ENCODE measurements at regions not wholly inside any gene's neighbourhood (a gene's known extent, or its start where the extent isn't known, plus 50 kb on each side); places are given as distances from the start of the nearest gene placed in this dataset.

DNA sequence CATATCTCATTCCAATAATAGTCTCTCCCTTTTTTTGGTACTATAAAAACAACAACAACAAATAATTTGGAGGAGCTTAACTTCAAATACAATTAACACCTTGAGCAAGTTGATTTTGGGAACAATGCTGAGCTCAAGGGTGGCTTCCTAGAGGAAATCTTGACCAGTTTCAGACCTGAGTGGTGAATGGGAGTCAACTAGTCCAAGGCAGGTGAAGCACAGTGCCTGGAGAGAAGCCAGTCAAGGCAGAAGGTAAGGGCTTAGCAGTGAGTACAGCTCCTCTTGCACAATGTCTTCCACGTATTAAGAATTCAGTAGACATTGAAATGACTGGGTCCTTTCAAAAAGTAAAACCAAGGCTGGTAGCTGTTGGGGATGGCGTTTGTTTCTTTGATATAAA, 444.8 kb downstream of the ATP23 start:
- no peak for DNase-seq (ENCODE audit: extremely low spot score, unreplicated experiment)
- Mint-ChIP-seq H3K27ac (ENCODE audit: unreplicated experiment) (no peak overlapping the region), H3K27me3 (ENCODE audit: unreplicated experiment) (no peaks in the 10 kb centered on the region), H3K4me3 (ENCODE audit: unreplicated experiment) (no peak overlapping the region), H3K4me1 (ENCODE audit: unreplicated experiment) (peaks cover 13% of the 10 kb centered on the region), H3K9me3 (ENCODE audit: unreplicated experiment) (no peaks in the 10 kb centered on the region), H3K36me3 (ENCODE audit: unreplicated experiment) (no peaks in the 10 kb centered on the region)
- TF ChIP-seq, protein P1, sequence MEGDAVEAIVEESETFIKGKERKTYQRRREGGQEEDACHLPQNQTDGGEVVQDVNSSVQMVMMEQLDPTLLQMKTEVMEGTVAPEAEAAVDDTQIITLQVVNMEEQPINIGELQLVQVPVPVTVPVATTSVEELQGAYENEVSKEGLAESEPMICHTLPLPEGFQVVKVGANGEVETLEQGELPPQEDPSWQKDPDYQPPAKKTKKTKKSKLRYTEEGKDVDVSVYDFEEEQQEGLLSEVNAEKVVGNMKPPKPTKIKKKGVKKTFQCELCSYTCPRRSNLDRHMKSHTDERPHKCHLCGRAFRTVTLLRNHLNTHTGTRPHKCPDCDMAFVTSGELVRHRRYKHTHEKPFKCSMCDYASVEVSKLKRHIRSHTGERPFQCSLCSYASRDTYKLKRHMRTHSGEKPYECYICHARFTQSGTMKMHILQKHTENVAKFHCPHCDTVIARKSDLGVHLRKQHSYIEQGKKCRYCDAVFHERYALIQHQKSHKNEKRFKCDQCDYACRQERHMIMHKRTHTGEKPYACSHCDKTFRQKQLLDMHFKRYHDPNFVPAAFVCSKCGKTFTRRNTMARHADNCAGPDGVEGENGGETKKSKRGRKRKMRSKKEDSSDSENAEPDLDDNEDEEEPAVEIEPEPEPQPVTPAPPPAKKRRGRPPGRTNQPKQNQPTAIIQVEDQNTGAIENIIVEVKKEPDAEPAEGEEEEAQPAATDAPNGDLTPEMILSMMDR (IDR thresholded peaks at IDR 0.05), result no peak

DNA sequence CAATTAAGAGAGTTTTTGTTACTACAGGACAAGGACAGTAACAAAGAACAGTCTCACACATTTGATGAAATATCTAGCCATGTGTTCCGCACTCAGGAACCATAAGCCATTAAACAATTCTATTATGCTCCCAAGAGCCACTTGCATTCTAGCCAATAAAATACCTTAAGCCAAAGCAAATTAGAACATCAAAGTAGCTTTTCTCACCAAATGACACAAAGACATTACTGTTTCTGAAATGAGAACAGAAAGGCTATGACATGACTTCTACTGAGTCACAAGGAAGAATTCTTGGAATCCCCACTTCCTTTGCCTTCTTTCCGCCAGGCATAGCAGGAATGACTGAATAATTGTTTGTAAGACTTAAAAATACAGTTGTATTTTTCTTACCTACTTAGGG, 445.8 kb downstream of the ATP23 start:
- no peaks in the 10 kb centered on the region for H3K9me3 Mint-ChIP-seq (ENCODE audit: unreplicated experiment)
- no peak overlapping the region for H3K4me3 Mint-ChIP-seq (ENCODE audit: unreplicated experiment)
- no peaks in the 10 kb centered on the region for H3K27me3 Mint-ChIP-seq (ENCODE audit: unreplicated experiment)
- H3K4me1 Mint-ChIP-seq (ENCODE audit: unreplicated experiment), result peaks cover 13% of the 10 kb centered on the region
- H3K27ac Mint-ChIP-seq (ENCODE audit: unreplicated experiment), result no peak overlapping the region
- H3K36me3 Mint-ChIP-seq (ENCODE audit: unreplicated experiment), result no peaks in the 10 kb centered on the region
- DNase-seq (ENCODE audit: extremely low spot score, unreplicated experiment), result no peak
- TF ChIP-seq, protein P1 (IDR thresholded peaks at IDR 0.05), result no peak

DNA sequence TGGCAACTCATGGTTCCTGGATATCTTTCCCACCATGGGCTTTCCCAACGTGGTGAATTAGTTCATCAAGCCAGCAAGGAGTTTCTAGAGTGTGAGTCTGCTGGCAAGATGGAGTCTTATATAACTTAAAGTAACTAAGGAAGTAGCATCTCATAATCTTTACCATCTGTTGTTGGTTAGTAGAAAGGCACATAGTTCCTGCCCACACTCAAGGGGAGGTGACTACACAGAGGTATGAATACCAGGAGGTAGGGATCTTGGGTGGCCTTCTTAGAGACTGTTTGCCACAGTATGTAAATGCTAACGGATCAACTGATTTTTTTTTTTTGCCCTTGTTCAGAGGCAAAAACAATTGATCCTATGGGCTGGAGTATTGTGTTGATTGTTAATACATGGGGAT, 446.9 kb downstream of the ATP23 start:
- H3K36me3 Mint-ChIP-seq (ENCODE audit: unreplicated experiment), result no peaks in the 10 kb centered on the region
- no peaks in the 10 kb centered on the region for H3K27me3 Mint-ChIP-seq (ENCODE audit: unreplicated experiment)
- H3K27ac Mint-ChIP-seq (ENCODE audit: unreplicated experiment), result peak overlapping the region; percentile 20
- no peak overlapping the region for H3K4me3 Mint-ChIP-seq (ENCODE audit: unreplicated experiment)
- DNase-seq (ENCODE audit: extremely low spot score, unreplicated experiment), result no peak
- peaks cover 16% of the 10 kb centered on the region for H3K4me1 Mint-ChIP-seq (ENCODE audit: unreplicated experiment)
- TF ChIP-seq, protein P1 (IDR thresholded peaks at IDR 0.05), result no peak
- no peaks in the 10 kb centered on the region for H3K9me3 Mint-ChIP-seq (ENCODE audit: unreplicated experiment)

DNA sequence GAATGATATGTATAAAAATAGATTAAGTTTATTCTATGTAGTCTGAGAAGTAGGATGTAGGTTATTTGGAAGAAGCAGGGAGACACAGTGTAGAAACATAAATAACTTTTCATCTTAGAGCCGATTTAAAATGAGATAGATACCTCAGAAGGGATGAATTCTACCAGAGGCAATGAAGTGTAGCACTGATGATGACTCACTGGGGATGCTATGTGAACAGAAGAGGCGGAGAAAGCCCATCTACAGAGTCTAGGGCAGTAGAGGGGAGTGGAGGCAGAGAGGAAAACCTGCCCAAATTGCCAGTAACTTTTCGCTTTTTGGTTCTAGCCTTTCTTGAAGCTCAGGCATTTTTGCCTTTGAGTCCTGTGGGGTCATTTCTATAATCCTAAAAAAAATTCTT, 451.8 kb downstream of the ATP23 start:
- H3K4me3 Mint-ChIP-seq (ENCODE audit: unreplicated experiment), result no peak overlapping the region
- H3K9me3 Mint-ChIP-seq (ENCODE audit: unreplicated experiment), result peaks cover 8% of the 10 kb centered on the region
- no peaks in the 10 kb centered on the region for H3K27me3 Mint-ChIP-seq (ENCODE audit: unreplicated experiment)
- TF ChIP-seq, protein P1 (IDR thresholded peaks at IDR 0.05), result no peak
- no peaks in the 10 kb centered on the region for H3K36me3 Mint-ChIP-seq (ENCODE audit: unreplicated experiment)
- no peak overlapping the region for H3K27ac Mint-ChIP-seq (ENCODE audit: unreplicated experiment)
- no peak for DNase-seq (ENCODE audit: extremely low spot score, unreplicated experiment)
- peaks cover 16% of the 10 kb centered on the region for H3K4me1 Mint-ChIP-seq (ENCODE audit: unreplicated experiment)

DNA sequence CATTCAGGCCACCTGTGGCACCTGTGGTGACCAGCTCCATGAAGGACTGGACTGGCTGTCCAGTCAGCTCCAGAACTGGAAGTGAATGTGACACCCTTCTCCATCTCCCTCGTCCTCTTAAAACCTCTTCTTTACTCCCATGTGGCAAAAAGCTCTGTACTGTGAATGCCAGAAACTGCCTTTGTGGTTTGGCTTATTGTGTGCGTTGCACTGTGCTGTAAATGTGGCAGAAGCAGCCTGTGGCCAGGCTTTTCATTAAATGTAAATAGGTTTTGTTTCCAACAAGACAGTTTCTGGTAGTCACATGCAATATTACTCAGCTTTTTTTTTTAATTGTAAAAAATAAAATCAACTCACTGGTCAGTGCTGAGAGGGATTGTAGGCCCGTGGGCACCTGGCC, 453.7 kb downstream of the ATP23 start:
- DNase-seq (ENCODE audit: extremely low spot score, unreplicated experiment), result no peak

More for the DNA sequence above, 453.7 kb downstream of the ATP23 start:
- Mint-ChIP-seq H3K9me3 (ENCODE audit: unreplicated experiment) (peaks cover 16% of the 10 kb centered on the region), H3K4me3 (ENCODE audit: unreplicated experiment) (no peak overlapping the region), H3K36me3 (ENCODE audit: unreplicated experiment) (peaks cover 2% of the 10 kb centered on the region), H3K4me1 (ENCODE audit: unreplicated experiment) (peaks cover 14% of the 10 kb centered on the region), H3K27me3 (ENCODE audit: unreplicated experiment) (no peaks in the 10 kb centered on the region), H3K27ac (ENCODE audit: unreplicated experiment) (no peak overlapping the region)
- TF ChIP-seq, protein P1 (IDR thresholded peaks at IDR 0.05), result no peak

All from osteocyte (in vitro differentiated cells).